NT2/D1 (cell line): ENCODE measurements at regions not wholly inside any gene's neighbourhood (a gene's known extent, or its start where the extent isn't known, plus 50 kb on each side); places are given as distances from the start of the nearest gene placed in this dataset.

Experiments used
- YY1 ChIP-seq: IDR thresholded peaks from 2 replicates; pipeline ENCODE4 v1.6.1; 2011; ENCODE audit not compliant: insufficient read length, insufficient read depth
- ZNF274 ChIP-seq: IDR thresholded peaks from 2 replicates; pipeline ENCODE4 v1.6.1; 2011; ENCODE audit warnings: mild to moderate bottlenecking, low read depth, low read length

GRCh38 chr10:4568086-4568485 is 257.9 kb upstream of the AKR1E2 start:
- no peak for TF ChIP-seq ZNF274
- no peak for TF ChIP-seq YY1
